SK-N-SH (cell line): ENCODE measurements at regions not wholly inside any gene's neighbourhood (a gene's known extent, or its start where the extent isn't known, plus 50 kb on each side); places are given as distances from the start of the nearest gene placed in this dataset.

Source experiments
- CTCF ChIA-PET: fragments of 300-600, 350-600 bp; formaldehyde crosslinking; extraction: SDS; loops from one replicate; lab custom pipeline; 2021; lab: Yijun Ruan, JAX
- POLR2A ChIA-PET: fragments of 350-600 bp; sonication (Branson Sonifier 250); formaldehyde crosslinking; extraction: SDS; loops from one replicate; lab custom pipeline; 2020; ENCODE audit warnings: antibody characterized with exemption, inconsistent platforms; lab: Yijun Ruan, JAX
- DNase-seq: peaks from one replicate; pipeline ENCODE4 v3.0.0; 2012
- H2AFZ ChIP-seq: fragments of 200-600 bp; sonication (generic); 2 replicates; pipeline ENCODE4 v1.8.1; 2016; ENCODE audit warnings: antibody characterized with exemption, mild to moderate bottlenecking, low read depth
- H3F3A ChIP-seq: fragments of 200-600 bp; sonication (generic); replicated peaks from 2 replicates; pipeline ENCODE3; 2016; ENCODE audit warnings: antibody characterized with exemption, mild to moderate bottlenecking; ENCODE audit not compliant: insufficient read depth
- H3K27ac ChIP-seq, 2 experiments: fragments of 200-500 bp in 1 of 2; fragments of 200-600 bp in 1 of 2; sonication (Bioruptor generic) in 1 of 2; sonication (generic), shearing (Covaris generic) in 1 of 2; 2 replicates each; pipeline versions ENCODE4 v1.5.1 to v1.6.1; 2014 to 2016; ENCODE audit warnings: low read depth in 2 of 2, inconsistent platforms in 1 of 2, low read length in 1 of 2, mild to moderate bottlenecking in 1 of 2, mixed read lengths in 1 of 2
- H3K27me3 ChIP-seq: fragments of 200-600 bp; sonication (generic), shearing (Covaris generic); 2 replicates; pipeline ENCODE4 v1.6.1; 2016; ENCODE audit warnings: mixed run types; ENCODE audit not compliant: insufficient read depth
- H3K36me3 ChIP-seq, 2 experiments: fragments of 200-500 bp in 1 of 2; fragments of 200-600 bp in 1 of 2; sonication (Bioruptor generic) in 1 of 2; sonication (generic) in 1 of 2; replicated peaks in 1 of 2; 2 replicates each; pipeline versions ENCODE3 to v1.5.1; 2014 to 2016; ENCODE audit warnings: low read length in 1 of 2, mild to moderate bottlenecking in 1 of 2; ENCODE audit not compliant: insufficient read depth in 2 of 2, control insufficient read depth in 1 of 2
- H3K4me1 ChIP-seq, 2 experiments: fragments of 200-500 bp in 1 of 2; fragments of 200-600 bp in 1 of 2; sonication (Bioruptor generic) in 1 of 2; sonication (generic), shearing (Covaris generic) in 1 of 2; 2 replicates each; pipeline versions ENCODE4 v1.5.1 to v1.6.1; 2014 to 2016; ENCODE audit warnings: low read depth in 1 of 2, low read length in 1 of 2, mixed run types in 1 of 2; ENCODE audit not compliant: insufficient read depth in 2 of 2, control insufficient read depth in 1 of 2
- H3K4me2 ChIP-seq: fragments of 200-600 bp; sonication (generic), shearing (Covaris generic); 2 replicates; pipeline ENCODE4 v1.6.1; 2017; ENCODE audit warnings: mixed run types
- H3K4me3 ChIP-seq, 2 experiments: fragments of 200-500 bp in 1 of 2; fragments of 200-600 bp in 1 of 2; sonication (Bioruptor generic) in 1 of 2; sonication (generic), shearing (Covaris generic) in 1 of 2; 2 replicates each; pipeline versions ENCODE4 v1.5.1 to v1.8.1; 2014 to 2016; ENCODE audit warnings: low read depth in 2 of 2, inconsistent platforms in 1 of 2, low read length in 1 of 2, mild to moderate bottlenecking in 1 of 2, mixed read lengths in 1 of 2, moderate library complexity in 1 of 2
- H3K79me2 ChIP-seq: fragments of 200-600 bp; sonication (generic); 2 replicates; pipeline ENCODE4 v1.8.1; 2017; ENCODE audit warnings: mild to moderate bottlenecking; ENCODE audit not compliant: insufficient read depth
- H3K9ac ChIP-seq: fragments of 200-600 bp; sonication (generic); 2 replicates; pipeline ENCODE4 v1.6.1; 2017; ENCODE audit warnings: mixed run types
- H3K9me2 ChIP-seq: fragments of 200-600 bp; sonication (generic); 2 replicates; pipeline ENCODE4 v1.6.1; 2017; ENCODE audit warnings: mixed run types
- H3K9me3 ChIP-seq: fragments of 200-600 bp; sonication (generic); 2 replicates; pipeline ENCODE4 v1.6.1; 2017; ENCODE audit warnings: mixed run types, mild to moderate bottlenecking, moderate library complexity
- H4K20me1 ChIP-seq: fragments of 200-600 bp; sonication (generic); 2 replicates; pipeline ENCODE4 v1.6.1; 2017; ENCODE audit warnings: mild to moderate bottlenecking, mixed run types; ENCODE audit not compliant: insufficient read depth
- GABPA ChIP-seq: IDR thresholded peaks from 2 replicates; pipeline ENCODE4 v1.4.0; 2012; ENCODE audit warnings: low read depth, mild to moderate bottlenecking
- GATA2 ChIP-seq: sonication (generic); formaldehyde crosslinking; IDR thresholded peaks from 2 replicates; pipeline ENCODE4 v1.5.0; 2020; ENCODE audit warnings: mild to moderate bottlenecking, missing genetic modification reagents
- JUND ChIP-seq: IDR thresholded peaks from 2 replicates; pipeline ENCODE4 v1.4.0; 2012
- MXI1 ChIP-seq: IDR thresholded peaks from 2 replicates; pipeline ENCODE4 v1.6.1; 2012; ENCODE audit warnings: mild to moderate bottlenecking, low read depth, low read length, improper control_type of control experiment
- RFX5 ChIP-seq: IDR thresholded peaks from 2 replicates; pipeline ENCODE4 v1.6.1; 2012; ENCODE audit warnings: mild to moderate bottlenecking, improper control_type of control experiment, low read length
- SIN3A ChIP-seq: IDR thresholded peaks from 2 replicates; pipeline ENCODE4 v1.6.1; 2012; ENCODE audit warnings: low read depth, mild to moderate bottlenecking, low read length, moderate library complexity, borderline replicate concordance
- TEAD4 ChIP-seq: IDR thresholded peaks from 2 replicates; pipeline ENCODE4 v1.4.0; 2012; ENCODE audit warnings: mild to moderate bottlenecking, borderline replicate concordance; ENCODE audit not compliant: insufficient read depth
- WGBS: methylation state at CpG from one replicate; pipeline ENCODE4 v1.1.6; 2017; ENCODE audit warnings: low lambda C conversion rate; 5-methylcytosine and 5-hydroxymethylcytosine counted together
- TF ChIP-seq, protein P1 (sequence below): IDR thresholded peaks from 2 replicates; pipeline ENCODE4 v1.6.1; 2012; ENCODE audit warnings: mild to moderate bottlenecking, low read depth, low read length, moderate library complexity

GRCh38 chr12:126518596-126519200, 1453.5 kb downstream of the AACS start:
- POLR2A ChIA-PET: no interaction called here
- Histone ChIP-seq H3K79me2 (no peaks in the 10 kb centered on the region), H3K27ac (no peak overlapping the region), H3F3A (no peaks in the 10 kb centered on the region), H3K36me3 (no peaks in the 10 kb centered on the region), H2AFZ (peak overlapping the region; percentile 8; the same call in 1 of the 2 replicates), H3K4me3 (no peak overlapping the region), H4K20me1 (no peaks in the 10 kb centered on the region), H3K9me3 (peaks cover 4% of the 10 kb centered on the region; the same call in 1 of the 2 replicates), H3K4me2 (no peak overlapping the region), H3K9ac (no peak overlapping the region), H3K9me2 (no peaks in the 10 kb centered on the region), H3K27me3 (no peaks in the 10 kb centered on the region), H3K4me1 (no peaks in the 10 kb centered on the region)
- CTCF ChIA-PET: no interaction called here
- no peak for DNase-seq
- no peak for TF ChIP-seq JUND
- TF ChIP-seq MXI1: no peak
- TF ChIP-seq SIN3A: no peak
- TF ChIP-seq, protein P1, sequence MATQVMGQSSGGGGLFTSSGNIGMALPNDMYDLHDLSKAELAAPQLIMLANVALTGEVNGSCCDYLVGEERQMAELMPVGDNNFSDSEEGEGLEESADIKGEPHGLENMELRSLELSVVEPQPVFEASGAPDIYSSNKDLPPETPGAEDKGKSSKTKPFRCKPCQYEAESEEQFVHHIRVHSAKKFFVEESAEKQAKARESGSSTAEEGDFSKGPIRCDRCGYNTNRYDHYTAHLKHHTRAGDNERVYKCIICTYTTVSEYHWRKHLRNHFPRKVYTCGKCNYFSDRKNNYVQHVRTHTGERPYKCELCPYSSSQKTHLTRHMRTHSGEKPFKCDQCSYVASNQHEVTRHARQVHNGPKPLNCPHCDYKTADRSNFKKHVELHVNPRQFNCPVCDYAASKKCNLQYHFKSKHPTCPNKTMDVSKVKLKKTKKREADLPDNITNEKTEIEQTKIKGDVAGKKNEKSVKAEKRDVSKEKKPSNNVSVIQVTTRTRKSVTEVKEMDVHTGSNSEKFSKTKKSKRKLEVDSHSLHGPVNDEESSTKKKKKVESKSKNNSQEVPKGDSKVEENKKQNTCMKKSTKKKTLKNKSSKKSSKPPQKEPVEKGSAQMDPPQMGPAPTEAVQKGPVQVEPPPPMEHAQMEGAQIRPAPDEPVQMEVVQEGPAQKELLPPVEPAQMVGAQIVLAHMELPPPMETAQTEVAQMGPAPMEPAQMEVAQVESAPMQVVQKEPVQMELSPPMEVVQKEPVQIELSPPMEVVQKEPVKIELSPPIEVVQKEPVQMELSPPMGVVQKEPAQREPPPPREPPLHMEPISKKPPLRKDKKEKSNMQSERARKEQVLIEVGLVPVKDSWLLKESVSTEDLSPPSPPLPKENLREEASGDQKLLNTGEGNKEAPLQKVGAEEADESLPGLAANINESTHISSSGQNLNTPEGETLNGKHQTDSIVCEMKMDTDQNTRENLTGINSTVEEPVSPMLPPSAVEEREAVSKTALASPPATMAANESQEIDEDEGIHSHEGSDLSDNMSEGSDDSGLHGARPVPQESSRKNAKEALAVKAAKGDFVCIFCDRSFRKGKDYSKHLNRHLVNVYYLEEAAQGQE: no peak
- no peak for TF ChIP-seq GATA2 (CRISPR knock-in tag)
- no peak for TF ChIP-seq RFX5
- no peak for TF ChIP-seq TEAD4
- 63% methylated on average over 10 of the region's 10 CpGs for WGBS

DNA sequence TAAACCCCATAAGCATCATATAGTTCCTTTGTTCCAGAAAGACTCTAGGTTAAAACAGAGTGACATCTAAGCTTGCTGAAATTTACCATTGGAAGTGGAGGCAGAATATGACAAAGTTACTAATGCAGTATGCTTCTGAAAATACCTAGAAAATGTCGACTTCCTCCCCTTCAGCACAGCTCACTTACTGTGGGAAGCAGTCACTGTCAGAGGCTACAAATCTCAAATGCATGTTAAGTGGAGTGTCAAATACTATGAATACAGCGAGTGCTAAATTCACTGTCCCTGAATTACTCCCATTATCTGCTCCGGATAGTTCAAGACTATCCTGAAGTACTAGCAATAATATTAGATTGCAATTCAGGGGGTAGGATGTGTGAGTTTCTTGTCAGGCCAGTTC, 1454.6 kb downstream of the AACS start:
- no peak for DNase-seq
- Histone ChIP-seq H3K27me3 (no peaks in the 10 kb centered on the region), H3F3A (no peaks in the 10 kb centered on the region), H3K4me2 (no peak overlapping the region), H3K9me3 (peaks cover 4% of the 10 kb centered on the region; the same call in 1 of the 2 replicates), H3K79me2 (no peaks in the 10 kb centered on the region), H3K27ac (no peak overlapping the region), H3K4me1 (no peaks in the 10 kb centered on the region), H3K4me3 (no peak overlapping the region), H4K20me1 (no peaks in the 10 kb centered on the region), H2AFZ (no peak overlapping the region), H3K36me3 (no peaks in the 10 kb centered on the region), H3K9me2 (no peaks in the 10 kb centered on the region), H3K9ac (no peak overlapping the region)
- CTCF ChIA-PET: interaction anchor here (1.0 kb wide), 1 partner anchor 10 kb away, joined by 3 read pairs; no protein-coding TSS in a partner anchor
- 63% methylated on average over 3 of the region's 3 CpGs for whole genome bisulfite sequencing
- POLR2A ChIA-PET: no interaction called here
- TF ChIP-seq GABPA (no peak), GATA2 (CRISPR knock-in tag) (no peak)
